Mammary epithelial cell (primary cell): ENCODE measurements at regions not wholly inside any gene's neighbourhood (a gene's known extent, or its start where the extent isn't known, plus 50 kb on each side); places are given as distances from the start of the nearest gene placed in this dataset.

Experiments used
- EZH2 ChIP-seq: IDR thresholded peaks from 2 replicates; pipeline ENCODE4 v1.6.1; 2012; ENCODE audit warnings: low read length, inconsistent platforms, borderline replicate concordance
- TF ChIP-seq, protein P1 (sequence below), 2 donors: IDR thresholded peaks in 1 of 2; conservative IDR thresholded peaks in 1 of 2; 2 replicates each; pipeline ENCODE4 v1.5.1; 2011 to 2012; ENCODE audit warnings: inconsistent platforms in 2 of 2, low read length in 2 of 2, mild to moderate bottlenecking in 2 of 2, control low read depth in 1 of 2, low read depth in 1 of 2; ENCODE audit not compliant: insufficient read depth in 1 of 2; ENCODE audit errors: extremely low read depth in 1 of 2

DNA sequence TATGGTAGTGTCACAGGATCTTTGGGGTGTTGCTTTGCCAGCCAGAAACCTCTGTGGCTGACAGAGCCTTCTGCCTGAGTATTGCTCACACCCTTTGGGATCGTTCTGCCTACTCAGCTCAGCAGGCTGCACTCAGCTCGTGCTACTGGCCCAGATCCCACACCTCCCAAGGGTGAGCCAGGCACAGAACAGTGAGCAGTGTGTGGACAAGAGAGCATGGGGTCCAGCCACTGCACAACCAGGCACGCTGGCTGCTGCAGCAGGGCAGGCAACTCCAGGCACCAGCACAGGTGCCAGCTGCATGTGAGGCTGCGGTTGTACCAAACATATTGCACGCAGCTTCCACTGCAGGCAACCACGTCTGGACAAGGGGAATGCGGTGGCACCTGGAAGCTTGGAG is 84.9 kb downstream of the CYB561 start:
- TF ChIP-seq, protein P1, sequence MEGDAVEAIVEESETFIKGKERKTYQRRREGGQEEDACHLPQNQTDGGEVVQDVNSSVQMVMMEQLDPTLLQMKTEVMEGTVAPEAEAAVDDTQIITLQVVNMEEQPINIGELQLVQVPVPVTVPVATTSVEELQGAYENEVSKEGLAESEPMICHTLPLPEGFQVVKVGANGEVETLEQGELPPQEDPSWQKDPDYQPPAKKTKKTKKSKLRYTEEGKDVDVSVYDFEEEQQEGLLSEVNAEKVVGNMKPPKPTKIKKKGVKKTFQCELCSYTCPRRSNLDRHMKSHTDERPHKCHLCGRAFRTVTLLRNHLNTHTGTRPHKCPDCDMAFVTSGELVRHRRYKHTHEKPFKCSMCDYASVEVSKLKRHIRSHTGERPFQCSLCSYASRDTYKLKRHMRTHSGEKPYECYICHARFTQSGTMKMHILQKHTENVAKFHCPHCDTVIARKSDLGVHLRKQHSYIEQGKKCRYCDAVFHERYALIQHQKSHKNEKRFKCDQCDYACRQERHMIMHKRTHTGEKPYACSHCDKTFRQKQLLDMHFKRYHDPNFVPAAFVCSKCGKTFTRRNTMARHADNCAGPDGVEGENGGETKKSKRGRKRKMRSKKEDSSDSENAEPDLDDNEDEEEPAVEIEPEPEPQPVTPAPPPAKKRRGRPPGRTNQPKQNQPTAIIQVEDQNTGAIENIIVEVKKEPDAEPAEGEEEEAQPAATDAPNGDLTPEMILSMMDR (conservative IDR thresholded peaks at IDR 0.05 in 1 of 2, IDR thresholded peaks at IDR 0.05 in 1 of 2; ENCODE audit: extremely low read depth in 1 of 2, insufficient read depth in 1 of 2, low read depth in 1 of 2, low read length in 2 of 2): no peak
- no peak for TF ChIP-seq EZH2
